GM12873 (cell line): ENCODE measurements at regions not wholly inside any gene's neighbourhood (a gene's known extent, or its start where the extent isn't known, plus 50 kb on each side); places are given as distances from the start of the nearest gene placed in this dataset.

ENCODE experiments used
- CTCF ChIP-seq: IDR thresholded peaks from 2 replicates; pipeline ENCODE4 v1.5.1; 2012; ENCODE audit warnings: low read depth, mild to moderate bottlenecking, moderate library complexity, low read length, control low read depth; ENCODE audit not compliant: insufficient read depth; ENCODE audit errors: missing control alignments

- no peak for TF ChIP-seq CTCF
Measured at GRCh38 chr5:91929522-91929817, 546.4 kb upstream of the ARRDC3 start.

- peak; percentile 35 for TF ChIP-seq CTCF
Measured at GRCh38 chr5:91928754-91929521, 545.8 kb upstream of the ARRDC3 start.

- no peak for TF ChIP-seq CTCF
Measured at GRCh38 chr5:91927439-91927838, 544.3 kb upstream of the ARRDC3 start.

- TF ChIP-seq CTCF = no peak
Measured at GRCh38 chr5:91925249-91925648, 542.1 kb upstream of the ARRDC3 start.

- TF ChIP-seq CTCF = no peak
Measured at GRCh38 chr5:91910655-91911054, 527.5 kb upstream of the ARRDC3 start.

- TF ChIP-seq CTCF = no peak
Measured at GRCh38 chr5:91910247-91910646, 527.1 kb upstream of the ARRDC3 start.

- no peak for TF ChIP-seq CTCF
Measured at GRCh38 chr5:91906494-91906893, 523.4 kb upstream of the ARRDC3 start.

- no peak for TF ChIP-seq CTCF
Measured at GRCh38 chr5:91906027-91906426, 522.9 kb upstream of the ARRDC3 start.
